Neural progenitor cell (in vitro differentiated cells): ENCODE measurements at regions not wholly inside any gene's neighbourhood (a gene's known extent, or its start where the extent isn't known, plus 50 kb on each side); places are given as distances from the start of the nearest gene placed in this dataset.

Source experiments
- DNase-seq: peaks from one replicate; pipeline ENCODE4 v3.0.0-alpha.2; 2016; ENCODE audit warnings: low spot score
- H2AFZ ChIP-seq: fragments of 200-600 bp; sonication (generic); replicated peaks from 2 replicates; pipeline ENCODE4 v1.6.1; 2016; ENCODE audit warnings: antibody characterized with exemption
- H3F3A ChIP-seq: fragments of 200-600 bp; sonication (generic); 2 replicates; pipeline ENCODE4 v1.6.1; 2016; ENCODE audit warnings: antibody characterized with exemption, low read depth
- H3K27ac ChIP-seq: fragments of 200-600 bp; sonication (generic); 2 replicates; pipeline ENCODE4 v1.5.1; 2016; ENCODE audit warnings: mild to moderate bottlenecking
- H3K27me3 ChIP-seq: fragments of 200-600 bp; sonication (generic); 2 replicates; pipeline ENCODE4 v1.6.1; 2016; ENCODE audit warnings: mild to moderate bottlenecking, moderate library complexity
- H3K36me3 ChIP-seq: fragments of 200-600 bp; sonication (generic); 2 replicates; pipeline ENCODE4 v1.5.1; 2016
- H3K4me1 ChIP-seq: fragments of 200-600 bp; sonication (generic); 2 replicates; pipeline ENCODE4 v1.6.1; 2016; ENCODE audit warnings: mixed run types
- H3K4me2 ChIP-seq: fragments of 200-600 bp; sonication (generic); 2 replicates; pipeline ENCODE4 v1.6.1; 2016
- H3K4me3 ChIP-seq: fragments of 200-600 bp; sonication (generic); 2 replicates; pipeline ENCODE4 v1.5.1; 2016
- H3K79me2 ChIP-seq: fragments of 200-600 bp; sonication (generic); 2 replicates; pipeline ENCODE4 v1.6.1; 2016; ENCODE audit warnings: low read depth
- H3K9ac ChIP-seq: fragments of 200-600 bp; sonication (generic); 2 replicates; pipeline ENCODE4 v1.6.1; 2016
- H3K9me3 ChIP-seq: fragments of 200-600 bp; sonication (generic); 2 replicates; pipeline ENCODE4 v1.5.1; 2016; ENCODE audit warnings: low read depth
- H4K20me1 ChIP-seq: fragments of 200-600 bp; sonication (generic); 2 replicates; pipeline ENCODE4 v1.6.1; 2016; ENCODE audit warnings: low read depth
- H3K27ac Mint-ChIP-seq: 3 replicates; pipeline ENCODE4 v1.8.0; 2021; ENCODE audit warnings: mixed read lengths
- H3K27me3 Mint-ChIP-seq: 2 replicates; pipeline ENCODE4 v1.8.0; 2022; ENCODE audit warnings: low read depth, mild to moderate bottlenecking, inconsistent platforms, moderate library complexity, mixed read lengths; ENCODE audit not compliant: insufficient read depth
- H3K36me3 Mint-ChIP-seq: 3 replicates; pipeline ENCODE4 v1.8.0; 2021; ENCODE audit warnings: mixed read lengths
- H3K4me1 Mint-ChIP-seq: 3 replicates; pipeline ENCODE4 v1.8.0; 2021; ENCODE audit warnings: mixed read lengths
- H3K4me3 Mint-ChIP-seq: 3 replicates; pipeline ENCODE4 v1.8.0; 2021; ENCODE audit warnings: mild to moderate bottlenecking, moderate library complexity, mixed read lengths
- H3K9me3 Mint-ChIP-seq: 3 replicates; pipeline ENCODE4 v1.8.0; 2020; ENCODE audit warnings: mixed read lengths
- EZH2 ChIP-seq: fragments of 200-600 bp; sonication (generic); IDR thresholded peaks from 2 replicates; pipeline ENCODE4 v1.6.1; 2017; ENCODE audit warnings: antibody characterized with exemption, mild to moderate bottlenecking, moderate library complexity
- EZH2phosphoT487 ChIP-seq: fragments of 200-600 bp; sonication (generic); IDR thresholded peaks from 2 replicates; pipeline ENCODE4 v1.6.1; 2017; ENCODE audit warnings: antibody characterized with exemption
- TF ChIP-seq, protein P1 (sequence below): fragments of 200-600 bp; sonication (generic); IDR thresholded peaks from 2 replicates; pipeline ENCODE4 v1.5.1; 2017; ENCODE audit warnings: antibody characterized with exemption, mild to moderate bottlenecking

DNA sequence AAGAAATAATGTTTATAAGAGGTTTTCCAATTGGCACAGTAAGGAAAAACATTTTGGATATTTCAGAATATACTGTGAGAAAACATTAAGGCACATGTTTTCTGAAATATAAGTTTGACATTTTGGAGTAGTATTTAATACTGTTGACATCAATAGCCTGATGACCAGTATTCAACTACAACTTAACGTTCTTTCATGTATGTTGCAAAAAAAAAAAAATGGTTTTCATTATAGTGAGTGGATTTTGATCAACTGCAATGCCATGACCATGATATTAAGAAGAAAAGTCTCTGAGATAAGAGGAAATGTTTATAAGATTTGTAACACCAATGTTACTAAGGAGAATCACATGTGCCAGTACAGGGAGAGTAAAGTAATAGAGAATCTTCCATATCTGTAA, 252.8 kb upstream of the RORA start:
- Histone ChIP-seq H3F3A (no peaks in the 10 kb centered on the region), H3K27ac (no peak overlapping the region), H2AFZ (no peak overlapping the region), H3K9me3 (no peaks in the 10 kb centered on the region), H4K20me1 (no peaks in the 10 kb centered on the region), H3K4me2 (no peak overlapping the region), H3K27me3 (no peaks in the 10 kb centered on the region), H3K36me3 (no peaks in the 10 kb centered on the region), H3K4me3 (no peak overlapping the region), H3K4me1 (no peaks in the 10 kb centered on the region), H3K9ac (no peak overlapping the region), H3K79me2 (no peaks in the 10 kb centered on the region)
- DNase-seq: no peak
- H3K27ac Mint-ChIP-seq: no peak overlapping the region
- peaks cover 7% of the 10 kb centered on the region for H3K4me1 Mint-ChIP-seq
- TF ChIP-seq, protein P1, sequence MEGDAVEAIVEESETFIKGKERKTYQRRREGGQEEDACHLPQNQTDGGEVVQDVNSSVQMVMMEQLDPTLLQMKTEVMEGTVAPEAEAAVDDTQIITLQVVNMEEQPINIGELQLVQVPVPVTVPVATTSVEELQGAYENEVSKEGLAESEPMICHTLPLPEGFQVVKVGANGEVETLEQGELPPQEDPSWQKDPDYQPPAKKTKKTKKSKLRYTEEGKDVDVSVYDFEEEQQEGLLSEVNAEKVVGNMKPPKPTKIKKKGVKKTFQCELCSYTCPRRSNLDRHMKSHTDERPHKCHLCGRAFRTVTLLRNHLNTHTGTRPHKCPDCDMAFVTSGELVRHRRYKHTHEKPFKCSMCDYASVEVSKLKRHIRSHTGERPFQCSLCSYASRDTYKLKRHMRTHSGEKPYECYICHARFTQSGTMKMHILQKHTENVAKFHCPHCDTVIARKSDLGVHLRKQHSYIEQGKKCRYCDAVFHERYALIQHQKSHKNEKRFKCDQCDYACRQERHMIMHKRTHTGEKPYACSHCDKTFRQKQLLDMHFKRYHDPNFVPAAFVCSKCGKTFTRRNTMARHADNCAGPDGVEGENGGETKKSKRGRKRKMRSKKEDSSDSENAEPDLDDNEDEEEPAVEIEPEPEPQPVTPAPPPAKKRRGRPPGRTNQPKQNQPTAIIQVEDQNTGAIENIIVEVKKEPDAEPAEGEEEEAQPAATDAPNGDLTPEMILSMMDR: no peak
- TF ChIP-seq EZH2 (no peak), EZH2phosphoT487 (no peak)
- H3K9me3 Mint-ChIP-seq: no peaks in the 10 kb centered on the region
- H3K36me3 Mint-ChIP-seq: no peaks in the 10 kb centered on the region
- peaks cover 2% of the 10 kb centered on the region for H3K27me3 Mint-ChIP-seq
- no peak overlapping the region for H3K4me3 Mint-ChIP-seq

DNA sequence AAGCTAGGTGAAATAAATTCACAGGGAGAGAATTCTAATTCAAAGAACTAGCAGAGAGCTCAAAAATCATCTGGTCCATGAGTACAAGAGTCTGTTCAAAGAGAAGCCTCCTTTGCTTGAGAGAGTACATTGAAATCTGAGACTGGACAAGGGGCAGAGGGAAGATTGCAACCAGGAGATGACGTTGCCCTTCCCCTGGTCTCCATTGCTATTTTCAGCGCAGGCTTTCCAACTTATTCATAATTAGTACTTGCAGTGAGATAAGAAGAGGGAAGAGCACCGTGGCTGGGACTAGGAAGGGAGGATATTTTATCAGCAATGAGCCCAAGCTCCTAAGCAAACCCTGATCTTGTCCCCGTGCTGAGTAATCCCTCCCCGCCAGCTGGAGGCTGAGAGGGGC, 251.8 kb upstream of the RORA start:
- H3K27ac ChIP-seq: no peak overlapping the region

GRCh38 chr15:61480295-61480694, 251.2 kb upstream of the RORA start:
- H3K9me3 ChIP-seq: no peaks in the 10 kb centered on the region
- H3K79me2 ChIP-seq: no peaks in the 10 kb centered on the region
- no peaks in the 10 kb centered on the region for H3K36me3 ChIP-seq
- no peak for DNase-seq
- TF ChIP-seq EZH2 (no peak), EZH2phosphoT487 (no peak)
- TF ChIP-seq, protein P1: no peak
- peak overlapping the region; percentile 19 for H2AFZ ChIP-seq
- no peaks in the 10 kb centered on the region for H3K4me1 ChIP-seq
- H3K4me2 ChIP-seq: no peak overlapping the region
- Mint-ChIP-seq H3K4me3 (no peak overlapping the region), H3K36me3 (no peaks in the 10 kb centered on the region), H3K9me3 (no peaks in the 10 kb centered on the region), H3K27ac (no peak overlapping the region), H3K4me1 (peaks cover 7% of the 10 kb centered on the region), H3K27me3 (peaks cover 2% of the 10 kb centered on the region)
- H3F3A ChIP-seq: no peaks in the 10 kb centered on the region
- H3K9ac ChIP-seq: no peak overlapping the region
- H3K4me3 ChIP-seq: no peak overlapping the region
- H4K20me1 ChIP-seq: no peaks in the 10 kb centered on the region
- no peaks in the 10 kb centered on the region for H3K27me3 ChIP-seq
- no peak overlapping the region for H3K27ac ChIP-seq

More for the DNA sequence above, 251.8 kb upstream of the RORA start:
- Mint-ChIP-seq H3K4me1 (peaks cover 7% of the 10 kb centered on the region), H3K36me3 (no peaks in the 10 kb centered on the region), H3K27me3 (peaks cover 2% of the 10 kb centered on the region), H3K27ac (no peak overlapping the region), H3K9me3 (no peaks in the 10 kb centered on the region), H3K4me3 (no peak overlapping the region)
- Histone ChIP-seq H3K36me3 (no peaks in the 10 kb centered on the region), H3K4me3 (no peak overlapping the region), H3K4me2 (no peak overlapping the region), H3K9ac (no peak overlapping the region), H3K27me3 (no peaks in the 10 kb centered on the region), H2AFZ (peak overlapping the region; percentile 19), H3K79me2 (no peaks in the 10 kb centered on the region), H3F3A (no peaks in the 10 kb centered on the region), H4K20me1 (no peaks in the 10 kb centered on the region), H3K9me3 (no peaks in the 10 kb centered on the region), H3K4me1 (no peaks in the 10 kb centered on the region)
- TF ChIP-seq, protein P1: no peak
- TF ChIP-seq EZH2 (no peak), EZH2phosphoT487 (no peak)
- peak; percentile 16 for DNase-seq
